GM12892 (cell line): ENCODE measurements at regions not wholly inside any gene's neighbourhood (a gene's known extent, or its start where the extent isn't known, plus 50 kb on each side); places are given as distances from the start of the nearest gene placed in this dataset.

Experiments
- POLR2A ChIP-seq: IDR thresholded peaks from 2 replicates; pipeline ENCODE4 v1.6.1; 2011; ENCODE audit warnings: low read depth, low read length, control low read depth
- TAF1 ChIP-seq: IDR thresholded peaks from 2 replicates; pipeline ENCODE4 v1.6.1; 2011; ENCODE audit warnings: low read depth, mild to moderate bottlenecking, control low read depth, low read length, borderline replicate concordance

DNA sequence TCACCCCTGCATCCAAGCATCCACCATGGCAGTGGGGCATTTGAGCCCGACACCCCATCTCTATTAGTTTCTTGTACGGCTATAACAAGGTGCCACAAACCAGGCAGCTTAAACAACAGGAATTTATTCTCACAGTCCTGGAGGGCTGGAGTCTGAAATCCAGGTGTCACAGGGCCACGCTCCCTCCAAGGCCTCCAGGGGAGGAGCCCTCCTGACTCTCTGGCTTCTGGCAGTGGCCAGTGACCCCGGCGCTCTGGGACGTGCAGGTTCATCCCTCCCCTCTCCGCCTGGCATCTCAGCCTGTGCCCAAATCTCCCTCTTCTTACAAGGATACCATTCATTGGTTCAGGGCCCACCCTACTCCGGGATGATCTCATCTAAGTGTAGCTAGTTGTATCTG, 394.5 kb upstream of the IRX1 start:
- TF ChIP-seq TAF1 (no peak), POLR2A (no peak)
